Parathyroid adenoma (tissue), 2 donors: ENCODE measurements at regions not wholly inside any gene's neighbourhood (a gene's known extent, or its start where the extent isn't known, plus 50 kb on each side); places are given as distances from the start of the nearest gene placed in this dataset.

Experiments
- H2AFZ ChIP-seq: fragments of 300-600 bp; sonication (generic); one replicate; pipeline ENCODE4 v1.7.0; 2017; ENCODE audit warnings: antibody characterized with exemption, mild to moderate bottlenecking
- H3K27ac ChIP-seq: fragments of 300-600 bp; sonication (generic); one replicate; pipeline ENCODE4 v1.7.0; 2017
- H3K27me3 ChIP-seq: fragments of 300-600 bp; sonication (generic); one replicate; pipeline ENCODE4 v1.7.0; 2017; ENCODE audit warnings: low read length; ENCODE audit not compliant: control insufficient read depth, insufficient read depth
- H3K36me3 ChIP-seq: fragments of 300-600 bp; sonication (generic); one replicate; pipeline ENCODE4 v1.7.0; 2017; ENCODE audit warnings: low read length; ENCODE audit not compliant: control insufficient read depth, insufficient read depth
- H3K4me1 ChIP-seq: fragments of 300-600 bp; sonication (generic); one replicate; pipeline ENCODE4 v1.7.0; 2017; ENCODE audit warnings: control low read depth
- H3K4me2 ChIP-seq: fragments of 300-600 bp; sonication (generic); one replicate; pipeline ENCODE4 v1.7.0; 2017; ENCODE audit warnings: low read length
- H3K4me3 ChIP-seq: fragments of 300-600 bp; sonication (generic); one replicate; pipeline ENCODE4 v1.7.0; 2017; ENCODE audit warnings: low read depth, low read length
- H3K79me2 ChIP-seq: fragments of 300-600 bp; sonication (generic); one replicate; pipeline ENCODE4 v1.7.0; 2017; ENCODE audit warnings: control low read depth
- H3K9ac ChIP-seq: fragments of 300-600 bp; sonication (generic); one replicate; pipeline ENCODE4 v1.7.0; 2017; ENCODE audit warnings: mild to moderate bottlenecking
- H3K9me3 ChIP-seq: fragments of 300-600 bp; sonication (generic); one replicate; pipeline ENCODE4 v1.7.0; 2017; ENCODE audit warnings: low read length; ENCODE audit not compliant: control insufficient read depth
- CTCF ChIP-seq: fragments of 300-600 bp; sonication (generic); IDR thresholded peaks from one replicate; pipeline ENCODE4 v1.7.0; 2017; ENCODE audit warnings: antibody characterized with exemption, mild to moderate bottlenecking
- donor health status: primary hyperparathyroidism.

- no peak overlapping the region for H3K4me3 ChIP-seq
- TF ChIP-seq CTCF: no peak
- H3K4me1 ChIP-seq: no peaks in the 10 kb centered on the region
- no peaks in the 10 kb centered on the region for H3K79me2 ChIP-seq
- H3K27ac ChIP-seq: no peak overlapping the region
- no peak overlapping the region for H3K4me2 ChIP-seq
- no peaks in the 10 kb centered on the region for H3K36me3 ChIP-seq
- no peak overlapping the region for H2AFZ ChIP-seq
- no peaks in the 10 kb centered on the region for H3K9me3 ChIP-seq
- H3K27me3 ChIP-seq: no peaks in the 10 kb centered on the region
- no peak overlapping the region for H3K9ac ChIP-seq
Observed at GRCh38 chr22:48923996-48924395, 903.7 kb downstream of the BRD1 start.

GRCh38 chr22:48923165-48923865 is 904.4 kb downstream of the BRD1 start:
- Histone ChIP-seq H3K4me1 (no peaks in the 10 kb centered on the region), H3K79me2 (no peaks in the 10 kb centered on the region), H3K9ac (no peak overlapping the region), H3K4me2 (no peak overlapping the region), H2AFZ (no peak overlapping the region), H3K9me3 (no peaks in the 10 kb centered on the region), H3K4me3 (no peak overlapping the region), H3K36me3 (no peaks in the 10 kb centered on the region), H3K27ac (no peak overlapping the region), H3K27me3 (no peaks in the 10 kb centered on the region)
- no peak for TF ChIP-seq CTCF

GRCh38 chr22:48921411-48921903 is 906.2 kb downstream of the BRD1 start:
- TF ChIP-seq CTCF: no peak
- Histone ChIP-seq H3K27me3 (no peaks in the 10 kb centered on the region), H2AFZ (no peak overlapping the region), H3K4me3 (no peak overlapping the region), H3K4me1 (no peaks in the 10 kb centered on the region), H3K4me2 (no peak overlapping the region), H3K9ac (no peak overlapping the region), H3K27ac (no peak overlapping the region), H3K79me2 (no peaks in the 10 kb centered on the region), H3K9me3 (no peaks in the 10 kb centered on the region), H3K36me3 (no peaks in the 10 kb centered on the region)

- no peaks in the 10 kb centered on the region for H3K27me3 ChIP-seq
- H3K4me3 ChIP-seq: no peak overlapping the region
- no peaks in the 10 kb centered on the region for H3K4me1 ChIP-seq
- no peak overlapping the region for H3K27ac ChIP-seq
- no peak overlapping the region for H3K4me2 ChIP-seq
- H3K79me2 ChIP-seq: no peaks in the 10 kb centered on the region
- H2AFZ ChIP-seq: no peak overlapping the region
- no peaks in the 10 kb centered on the region for H3K9me3 ChIP-seq
- TF ChIP-seq CTCF: no peak
- H3K9ac ChIP-seq: no peak overlapping the region
- no peaks in the 10 kb centered on the region for H3K36me3 ChIP-seq
Observed at GRCh38 chr22:48920776-48921241, 906.9 kb downstream of the BRD1 start.
